ENCODE measurements at regions not wholly inside any gene's neighbourhood (a gene's known extent, or its start where the extent isn't known, plus 50 kb on each side); places are given as distances from the start of the nearest gene placed in this dataset.

- Histone ChIP-seq H3K27me3 (ENCODE audit: low read depth) (no peaks in the 10 kb centered on the region), H3K4me1 (no peaks in the 10 kb centered on the region), H3K27ac (no peak overlapping the region), H3K36me3 (no peaks in the 10 kb centered on the region), H3K4me3 (no peak overlapping the region), H3K9me3 (no peaks in the 10 kb centered on the region)
- ATAC-seq (peak; percentile 66 to 69), DNase-seq (peak; percentile 68)
- TF ChIP-seq CTCF (IDR thresholded peaks at IDR 0.05), result peak; percentile 90
- intact Hi-C loops (cut with DNase I), result loop anchor here (10.0 kb wide), 1 partner anchor 329 kb away; the partner anchor contains the start of gene HLX
These were observed 324.2 kb downstream of the HLX start for GRCh38 chr1:221203224-221204054.

DNA sequence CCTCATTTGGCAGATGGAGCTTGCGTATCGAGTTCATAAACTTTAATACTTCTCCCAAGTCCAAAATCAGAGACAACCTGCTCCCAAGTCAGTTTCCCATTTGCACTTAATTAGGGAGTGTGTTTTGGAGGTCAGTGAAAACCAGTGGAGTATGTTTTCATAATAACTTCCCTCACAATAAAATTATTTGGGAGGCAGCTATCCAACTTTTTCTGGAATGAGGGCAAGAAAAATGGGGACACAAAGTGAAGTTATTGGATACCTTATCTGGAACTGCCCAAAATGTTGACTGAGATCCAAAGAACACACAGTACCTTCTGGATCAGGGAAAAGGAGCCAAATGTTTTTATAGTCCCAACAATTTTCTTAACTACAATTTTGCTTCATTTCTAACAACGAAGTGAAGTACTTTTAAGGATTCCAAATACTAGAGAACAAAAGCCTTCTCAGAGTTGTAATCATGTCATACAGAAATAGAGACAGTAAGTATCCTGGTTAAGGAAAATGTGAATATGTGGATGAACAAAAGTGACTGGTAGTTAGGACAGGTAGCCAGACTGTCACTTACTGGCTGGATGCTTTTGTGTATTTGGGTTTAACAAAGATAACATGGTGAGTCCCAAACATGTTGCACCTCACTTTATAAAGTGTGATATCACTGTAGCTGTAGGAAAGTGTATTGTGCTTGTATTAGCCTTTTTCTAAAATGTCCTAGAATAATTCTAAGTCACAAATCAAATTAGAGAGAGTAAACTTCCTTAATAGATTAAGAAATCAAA is 325.0 kb downstream of the HLX start:
- Histone ChIP-seq H3K4me3 (no peak overlapping the region), H3K36me3 (no peaks in the 10 kb centered on the region), H3K4me1 (no peaks in the 10 kb centered on the region), H3K9me3 (no peaks in the 10 kb centered on the region), H3K27me3 (ENCODE audit: low read depth) (no peaks in the 10 kb centered on the region), H3K27ac (no peak overlapping the region)
- TF ChIP-seq CTCF (IDR thresholded peaks at IDR 0.05), result no peak
- intact Hi-C loops (cut with DNase I), result loop anchor here (10.0 kb wide), 1 partner anchor 329 kb away; the partner anchor contains the start of gene HLX
- DNase-seq, result no peak
- peak; percentile 23 to 24 for ATAC-seq

DNA sequence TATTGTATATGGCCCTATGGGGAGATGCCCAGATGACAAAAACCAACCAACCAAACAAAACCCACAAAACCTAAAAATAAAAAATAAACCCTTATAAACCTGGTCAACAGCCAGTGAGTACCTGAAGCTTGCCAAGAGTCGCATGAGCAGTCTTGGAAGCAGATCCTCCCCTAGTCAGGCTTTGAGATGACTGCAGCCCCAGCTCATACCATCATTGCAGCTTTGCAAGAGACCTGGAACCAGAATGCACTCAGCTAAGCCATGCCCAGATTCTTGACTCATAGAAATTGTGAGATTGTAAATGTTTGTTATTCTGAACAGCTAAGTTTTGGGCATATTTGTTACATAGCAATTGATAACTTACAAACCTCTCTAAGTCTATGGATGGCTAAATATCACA is 326.8 kb downstream of the HLX start:
- intact Hi-C loops (cut with DNase I), result loop anchor here (10.0 kb wide), 1 partner anchor 331 kb away; the partner anchor contains the start of gene HLX
- H3K9me3 ChIP-seq, result no peaks in the 10 kb centered on the region
- ATAC-seq, result no peak
- DNase-seq, result no peak
- no peaks in the 10 kb centered on the region for H3K27me3 ChIP-seq (ENCODE audit: low read depth)
- H3K4me1 ChIP-seq, result no peaks in the 10 kb centered on the region
- H3K27ac ChIP-seq, result no peak overlapping the region
- no peak for TF ChIP-seq CTCF (IDR thresholded peaks at IDR 0.05)
- no peaks in the 10 kb centered on the region for H3K36me3 ChIP-seq
- no peak overlapping the region for H3K4me3 ChIP-seq

DNA sequence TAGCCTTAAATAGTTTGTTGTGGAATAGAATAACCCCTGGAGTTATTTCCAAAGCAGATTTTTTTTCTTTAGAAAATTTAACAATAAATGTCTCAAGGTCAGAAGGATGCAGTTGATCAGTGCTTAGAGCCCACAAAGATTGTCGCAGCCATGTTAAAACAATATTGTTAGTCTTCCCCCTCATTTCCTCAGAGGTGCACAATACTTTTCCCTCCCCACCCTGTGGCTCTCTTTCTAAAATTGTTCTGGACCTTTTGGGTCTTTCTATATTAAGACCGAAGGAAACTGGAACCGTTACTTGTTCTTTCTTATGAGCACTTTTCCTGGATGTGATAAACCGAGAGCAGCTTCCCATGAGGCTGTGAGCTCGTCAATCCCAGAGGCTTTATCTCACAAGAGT is 333.7 kb downstream of the HLX start:
- DNase-seq, result no peak
- no peak for TF ChIP-seq CTCF (IDR thresholded peaks at IDR 0.05)
- Histone ChIP-seq H3K4me1 (no peaks in the 10 kb centered on the region), H3K27ac (no peak overlapping the region), H3K27me3 (ENCODE audit: low read depth) (no peaks in the 10 kb centered on the region), H3K4me3 (no peak overlapping the region), H3K36me3 (no peaks in the 10 kb centered on the region), H3K9me3 (no peaks in the 10 kb centered on the region)
- intact Hi-C loops (cut with DNase I), result no loop called here
- no peak for ATAC-seq

DNA sequence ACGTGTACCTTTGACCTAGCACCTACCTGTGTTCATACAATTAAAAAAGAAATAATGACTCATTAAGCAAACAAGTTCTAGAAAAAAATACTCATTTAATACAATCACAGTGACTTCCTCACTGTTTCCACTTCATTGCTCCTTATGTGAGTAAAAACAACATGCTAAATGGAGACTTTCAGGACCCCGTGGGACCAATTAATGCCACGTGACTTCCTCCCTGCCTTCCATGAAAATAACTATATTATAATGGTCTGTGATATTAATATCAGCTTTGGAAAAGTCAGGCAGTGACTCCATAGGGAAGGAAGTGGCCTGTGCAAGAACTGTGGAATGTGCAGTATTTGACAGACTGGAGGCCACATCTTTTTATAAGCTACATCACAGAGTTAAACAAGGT is 337.8 kb downstream of the HLX start:
- no peak for TF ChIP-seq CTCF (IDR thresholded peaks at IDR 0.05)
- Histone ChIP-seq H3K36me3 (no peaks in the 10 kb centered on the region), H3K4me3 (no peak overlapping the region), H3K9me3 (no peaks in the 10 kb centered on the region), H3K27ac (no peak overlapping the region), H3K4me1 (no peaks in the 10 kb centered on the region), H3K27me3 (ENCODE audit: low read depth) (no peaks in the 10 kb centered on the region)
- ATAC-seq (no peak), DNase-seq (no peak)
- intact Hi-C loops (cut with DNase I), result no loop called here
